SK-N-SH (cell line): ENCODE measurements at regions not wholly inside any gene's neighbourhood (a gene's known extent, or its start where the extent isn't known, plus 50 kb on each side); places are given as distances from the start of the nearest gene placed in this dataset.

ENCODE experiments used
- CTCF ChIA-PET: fragments of 300-600, 350-600 bp; formaldehyde crosslinking; extraction: SDS; loops from one replicate; lab custom pipeline; 2021; lab: Yijun Ruan, JAX
- POLR2A ChIA-PET: fragments of 350-600 bp; sonication (Branson Sonifier 250); formaldehyde crosslinking; extraction: SDS; loops from one replicate; lab custom pipeline; 2020; ENCODE audit warnings: antibody characterized with exemption, inconsistent platforms; lab: Yijun Ruan, JAX
- DNase-seq: peaks from one replicate; pipeline ENCODE4 v3.0.0; 2012
- H2AFZ ChIP-seq: fragments of 200-600 bp; sonication (generic); 2 replicates; pipeline ENCODE4 v1.8.1; 2016; ENCODE audit warnings: antibody characterized with exemption, mild to moderate bottlenecking, low read depth
- H3F3A ChIP-seq: fragments of 200-600 bp; sonication (generic); replicated peaks from 2 replicates; pipeline ENCODE3; 2016; ENCODE audit warnings: antibody characterized with exemption, mild to moderate bottlenecking; ENCODE audit not compliant: insufficient read depth
- H3K27ac ChIP-seq, 2 experiments: fragments of 200-500 bp in 1 of 2; fragments of 200-600 bp in 1 of 2; sonication (Bioruptor generic) in 1 of 2; sonication (generic), shearing (Covaris generic) in 1 of 2; 2 replicates each; pipeline versions ENCODE4 v1.5.1 to v1.6.1; 2014 to 2016; ENCODE audit warnings: low read depth in 2 of 2, inconsistent platforms in 1 of 2, low read length in 1 of 2, mild to moderate bottlenecking in 1 of 2, mixed read lengths in 1 of 2
- H3K27me3 ChIP-seq: fragments of 200-600 bp; sonication (generic), shearing (Covaris generic); 2 replicates; pipeline ENCODE4 v1.6.1; 2016; ENCODE audit warnings: mixed run types; ENCODE audit not compliant: insufficient read depth
- H3K36me3 ChIP-seq, 2 experiments: fragments of 200-500 bp in 1 of 2; fragments of 200-600 bp in 1 of 2; sonication (Bioruptor generic) in 1 of 2; sonication (generic) in 1 of 2; replicated peaks in 1 of 2; 2 replicates each; pipeline versions ENCODE3 to v1.5.1; 2014 to 2016; ENCODE audit warnings: low read length in 1 of 2, mild to moderate bottlenecking in 1 of 2; ENCODE audit not compliant: insufficient read depth in 2 of 2, control insufficient read depth in 1 of 2
- H3K4me1 ChIP-seq, 2 experiments: fragments of 200-500 bp in 1 of 2; fragments of 200-600 bp in 1 of 2; sonication (Bioruptor generic) in 1 of 2; sonication (generic), shearing (Covaris generic) in 1 of 2; 2 replicates each; pipeline versions ENCODE4 v1.5.1 to v1.6.1; 2014 to 2016; ENCODE audit warnings: low read depth in 1 of 2, low read length in 1 of 2, mixed run types in 1 of 2; ENCODE audit not compliant: insufficient read depth in 2 of 2, control insufficient read depth in 1 of 2
- H3K4me2 ChIP-seq: fragments of 200-600 bp; sonication (generic), shearing (Covaris generic); 2 replicates; pipeline ENCODE4 v1.6.1; 2017; ENCODE audit warnings: mixed run types
- H3K4me3 ChIP-seq, 2 experiments: fragments of 200-500 bp in 1 of 2; fragments of 200-600 bp in 1 of 2; sonication (Bioruptor generic) in 1 of 2; sonication (generic), shearing (Covaris generic) in 1 of 2; 2 replicates each; pipeline versions ENCODE4 v1.5.1 to v1.8.1; 2014 to 2016; ENCODE audit warnings: low read depth in 2 of 2, inconsistent platforms in 1 of 2, low read length in 1 of 2, mild to moderate bottlenecking in 1 of 2, mixed read lengths in 1 of 2, moderate library complexity in 1 of 2
- H3K79me2 ChIP-seq: fragments of 200-600 bp; sonication (generic); 2 replicates; pipeline ENCODE4 v1.8.1; 2017; ENCODE audit warnings: mild to moderate bottlenecking; ENCODE audit not compliant: insufficient read depth
- H3K9ac ChIP-seq: fragments of 200-600 bp; sonication (generic); 2 replicates; pipeline ENCODE4 v1.6.1; 2017; ENCODE audit warnings: mixed run types
- H3K9me2 ChIP-seq: fragments of 200-600 bp; sonication (generic); 2 replicates; pipeline ENCODE4 v1.6.1; 2017; ENCODE audit warnings: mixed run types
- H3K9me3 ChIP-seq: fragments of 200-600 bp; sonication (generic); 2 replicates; pipeline ENCODE4 v1.6.1; 2017; ENCODE audit warnings: mixed run types, mild to moderate bottlenecking, moderate library complexity
- H4K20me1 ChIP-seq: fragments of 200-600 bp; sonication (generic); 2 replicates; pipeline ENCODE4 v1.6.1; 2017; ENCODE audit warnings: mild to moderate bottlenecking, mixed run types; ENCODE audit not compliant: insufficient read depth
- CHD2 ChIP-seq: fragments of 150-350 bp; IDR thresholded peaks from 2 replicates; pipeline ENCODE4 v1.6.1; 2018; ENCODE audit warnings: low read length; ENCODE audit not compliant: partially characterized antibody
- ELF1 ChIP-seq: IDR thresholded peaks from 2 replicates; pipeline ENCODE4 v1.4.0; 2012
- EZH2phosphoT487 ChIP-seq: fragments of 200-600 bp; sonication (generic); IDR thresholded peaks from 2 replicates; pipeline ENCODE4 v1.6.1; 2017; ENCODE audit warnings: low read depth, mixed run types, mild to moderate bottlenecking, antibody characterized with exemption, moderate library complexity, borderline replicate concordance
- GABPA ChIP-seq: IDR thresholded peaks from 2 replicates; pipeline ENCODE4 v1.4.0; 2012; ENCODE audit warnings: low read depth, mild to moderate bottlenecking
- GATA2 ChIP-seq: sonication (generic); formaldehyde crosslinking; IDR thresholded peaks from 2 replicates; pipeline ENCODE4 v1.5.0; 2020; ENCODE audit warnings: mild to moderate bottlenecking, missing genetic modification reagents
- JUND ChIP-seq: IDR thresholded peaks from 2 replicates; pipeline ENCODE4 v1.4.0; 2012
- MAX ChIP-seq: IDR thresholded peaks from 2 replicates; pipeline ENCODE4 v1.4.0; 2012; ENCODE audit warnings: low read depth
- POLR2AphosphoS5 ChIP-seq: IDR thresholded peaks from 2 replicates; pipeline ENCODE4 v1.6.1; 2012; ENCODE audit warnings: low read depth, low read length
- RAD21 ChIP-seq: IDR thresholded peaks from 2 replicates; pipeline ENCODE4 v1.6.1; 2012; ENCODE audit warnings: mild to moderate bottlenecking, low read length
- REST ChIP-seq: IDR thresholded peaks from 2 replicates; pipeline ENCODE4 v1.6.1; 2012; ENCODE audit warnings: mild to moderate bottlenecking, low read depth, low read length, moderate library complexity
- RXRA ChIP-seq: IDR thresholded peaks from 2 replicates; pipeline ENCODE4 v1.4.0; 2012; ENCODE audit warnings: low read depth, mild to moderate bottlenecking, borderline replicate concordance
- SIN3A ChIP-seq: IDR thresholded peaks from 2 replicates; pipeline ENCODE4 v1.6.1; 2012; ENCODE audit warnings: low read depth, mild to moderate bottlenecking, low read length, moderate library complexity, borderline replicate concordance
- SMC3 ChIP-seq: IDR thresholded peaks from 2 replicates; pipeline ENCODE4 v1.6.1; 2012; ENCODE audit warnings: low read depth, low read length, improper control_type of control experiment
- TAF1 ChIP-seq: IDR thresholded peaks from 2 replicates; pipeline ENCODE4 v1.6.1; 2012; ENCODE audit warnings: low read depth, mild to moderate bottlenecking, low read length, moderate library complexity, borderline replicate concordance
- TCF12 ChIP-seq: IDR thresholded peaks from 2 replicates; pipeline ENCODE4 v1.4.0; 2012
- TEAD4 ChIP-seq: IDR thresholded peaks from 2 replicates; pipeline ENCODE4 v1.4.0; 2012; ENCODE audit warnings: mild to moderate bottlenecking, borderline replicate concordance; ENCODE audit not compliant: insufficient read depth
- ZBTB33 ChIP-seq: IDR thresholded peaks from 2 replicates; pipeline ENCODE4 v1.4.0; 2012; ENCODE audit warnings: low read depth, borderline replicate concordance
- WGBS: methylation state at CpG from one replicate; pipeline ENCODE4 v1.1.6; 2017; ENCODE audit warnings: low lambda C conversion rate; 5-methylcytosine and 5-hydroxymethylcytosine counted together
- TF ChIP-seq, protein P1 (sequence below): IDR thresholded peaks from 2 replicates; pipeline ENCODE4; 2012

DNA sequence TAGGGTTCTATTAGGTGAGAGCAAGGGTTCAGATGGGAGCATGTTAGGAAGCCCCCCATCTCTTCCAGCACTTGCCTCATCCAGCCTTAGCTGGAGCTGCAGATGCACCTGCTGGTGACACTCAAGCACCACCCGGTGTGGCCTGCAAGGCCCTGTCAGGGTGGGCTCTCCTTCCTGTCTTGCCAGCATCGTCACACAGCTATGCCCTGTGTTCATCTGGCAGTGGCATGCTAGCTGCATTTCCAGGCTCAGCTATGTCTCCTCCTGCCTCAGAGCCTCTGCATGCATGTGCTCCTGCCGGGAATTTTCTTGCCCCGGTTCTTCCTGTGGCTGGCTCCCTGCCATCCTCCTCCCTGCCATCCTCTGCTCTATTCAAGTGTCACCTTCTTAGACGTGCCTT is 129.7 kb upstream of the KLF6 start:
- Histone ChIP-seq H3K27me3 (no peaks in the 10 kb centered on the region), H3F3A (no peaks in the 10 kb centered on the region), H3K9me2 (no peaks in the 10 kb centered on the region), H3K4me1 (no peaks in the 10 kb centered on the region), H3K9me3 (no peaks in the 10 kb centered on the region), H3K9ac (no peak overlapping the region), H2AFZ (no peak overlapping the region), H3K4me3 (no peak overlapping the region), H3K27ac (no peak overlapping the region), H3K36me3 (no peaks in the 10 kb centered on the region), H3K4me2 (no peak overlapping the region), H3K79me2 (no peaks in the 10 kb centered on the region), H4K20me1 (no peaks in the 10 kb centered on the region)
- ChIA-PET CTCF (no interaction called here), POLR2A (interaction anchor here (0.6 kb wide), 1 partner anchor 975 kb away, joined by 3 read pairs; no protein-coding TSS in a partner anchor)
- no peak for DNase-seq
- WGBS = 73% methylated on average over 3 of the region's 5 CpGs
- TF ChIP-seq ELF1 (no peak), TAF1 (no peak), POLR2AphosphoS5 (no peak), GABPA (no peak), SMC3 (no peak), CHD2 (no peak), EZH2phosphoT487 (no peak), GATA2 (no peak), TCF12 (no peak), JUND (no peak), MAX (no peak), ZBTB33 (no peak), RAD21 (no peak), RXRA (no peak), SIN3A (no peak), REST (no peak), TEAD4 (no peak)
- TF ChIP-seq, protein P1, sequence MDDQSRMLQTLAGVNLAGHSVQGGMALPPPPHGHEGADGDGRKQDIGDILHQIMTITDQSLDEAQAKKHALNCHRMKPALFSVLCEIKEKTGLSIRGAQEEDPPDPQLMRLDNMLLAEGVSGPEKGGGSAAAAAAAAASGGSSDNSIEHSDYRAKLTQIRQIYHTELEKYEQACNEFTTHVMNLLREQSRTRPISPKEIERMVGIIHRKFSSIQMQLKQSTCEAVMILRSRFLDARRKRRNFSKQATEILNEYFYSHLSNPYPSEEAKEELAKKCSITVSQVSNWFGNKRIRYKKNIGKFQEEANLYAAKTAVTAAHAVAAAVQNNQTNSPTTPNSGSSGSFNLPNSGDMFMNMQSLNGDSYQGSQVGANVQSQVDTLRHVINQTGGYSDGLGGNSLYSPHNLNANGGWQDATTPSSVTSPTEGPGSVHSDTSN = no peak
